DND-41 (cell line): ENCODE measurements at regions not wholly inside any gene's neighbourhood (a gene's known extent, or its start where the extent isn't known, plus 50 kb on each side); places are given as distances from the start of the nearest gene placed in this dataset.

Source experiments
- CTCF ChIP-seq: IDR thresholded peaks from 2 replicates; pipeline ENCODE4 v1.5.1; 2012; ENCODE audit warnings: borderline replicate concordance, low read length, moderate library complexity, mild to moderate bottlenecking; ENCODE audit not compliant: poor library complexity, severe bottlenecking; ENCODE audit errors: extremely low read depth
- EZH2 ChIP-seq: IDR thresholded peaks from 3 replicates; pipeline ENCODE4 v1.6.1; 2012; ENCODE audit warnings: borderline replicate concordance, low read depth, mild to moderate bottlenecking, moderate library complexity, low read length, inconsistent platforms; ENCODE audit not compliant: severe bottlenecking

- TF ChIP-seq CTCF (no peak), EZH2 (no peak)
Measured at GRCh38 chr6:141963543-141964295, 169.0 kb upstream of the GJE1 start.
